Activated naive CD4-positive, alpha-beta T cell treated with anti-CD3 and anti-CD28 coated beads, Interleukin-2, amount 10 ng/mL, durations not matched to agents 7 days and 5 days (primary cell): ENCODE measurements at regions not wholly inside any gene's neighbourhood (a gene's known extent, or its start where the extent isn't known, plus 50 kb on each side); places are given as distances from the start of the nearest gene placed in this dataset.

Source experiments
- CTCF ChIA-PET: fragments of 350-600 bp; sonication (Branson Sonifier 250); formaldehyde crosslinking; loops from one replicate; lab custom pipeline; 2021; ENCODE audit warnings: antibody characterized with exemption; lab: Charles Lee
- DNase-seq: peaks from one replicate; pipeline ENCODE4 v3.0.0-alpha.2; 2020
- H3K27ac Mint-ChIP-seq: one replicate; pipeline ENCODE4 v1.8.0; 2021; ENCODE audit warnings: mild to moderate bottlenecking, moderate library complexity, mixed read lengths
- H3K27me3 Mint-ChIP-seq: one replicate; pipeline ENCODE4 v1.8.0; 2021; ENCODE audit warnings: mild to moderate bottlenecking, mixed read lengths
- H3K36me3 Mint-ChIP-seq: one replicate; pipeline ENCODE4 v1.8.0; 2021; ENCODE audit warnings: mixed read lengths
- H3K4me1 Mint-ChIP-seq: one replicate; pipeline ENCODE4 v1.8.0; 2021; ENCODE audit warnings: mixed read lengths
- H3K4me3 Mint-ChIP-seq: one replicate; pipeline ENCODE4 v1.8.0; 2021; ENCODE audit warnings: mild to moderate bottlenecking, moderate library complexity, mixed read lengths
- H3K9me3 Mint-ChIP-seq: one replicate; pipeline ENCODE4 v1.8.0; 2021; ENCODE audit warnings: mixed read lengths

DNA sequence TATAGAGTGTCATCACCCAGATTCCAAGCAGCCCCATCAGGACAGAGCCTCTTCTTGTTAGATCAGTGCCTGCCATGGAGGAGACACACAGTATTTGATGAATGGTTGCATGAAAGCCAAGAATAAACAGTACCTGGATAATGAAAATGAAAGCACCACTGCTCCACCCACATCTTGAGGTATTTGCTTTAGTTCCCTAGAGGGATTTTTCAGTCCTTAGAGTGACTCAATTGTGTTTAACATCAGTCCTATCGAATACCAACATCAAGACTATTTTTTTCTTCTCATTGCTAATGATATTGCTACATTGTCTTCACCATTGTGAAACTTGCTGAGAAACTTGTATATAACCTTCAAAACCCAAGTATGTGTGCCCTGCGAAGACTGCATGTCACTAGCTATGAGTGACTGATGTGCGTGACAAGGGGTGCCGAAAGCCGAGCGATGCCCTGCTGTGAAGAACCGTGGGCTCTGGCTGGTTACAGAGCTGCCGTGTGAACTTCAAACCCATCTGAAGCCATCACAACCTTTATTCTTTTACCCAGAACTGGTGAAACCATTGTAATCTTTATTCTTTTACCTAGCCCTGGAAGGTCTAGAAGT lies 211.3 kb upstream of the FAT1 start:
- no peak overlapping the region for H3K27ac Mint-ChIP-seq
- no peaks in the 10 kb centered on the region for H3K4me1 Mint-ChIP-seq
- H3K9me3 Mint-ChIP-seq: peaks cover 8% of the 10 kb centered on the region
- no peak for DNase-seq
- no peak overlapping the region for H3K4me3 Mint-ChIP-seq
- H3K36me3 Mint-ChIP-seq: no peaks in the 10 kb centered on the region
- CTCF ChIA-PET: no interaction called here
- H3K27me3 Mint-ChIP-seq: no peaks in the 10 kb centered on the region

DNA sequence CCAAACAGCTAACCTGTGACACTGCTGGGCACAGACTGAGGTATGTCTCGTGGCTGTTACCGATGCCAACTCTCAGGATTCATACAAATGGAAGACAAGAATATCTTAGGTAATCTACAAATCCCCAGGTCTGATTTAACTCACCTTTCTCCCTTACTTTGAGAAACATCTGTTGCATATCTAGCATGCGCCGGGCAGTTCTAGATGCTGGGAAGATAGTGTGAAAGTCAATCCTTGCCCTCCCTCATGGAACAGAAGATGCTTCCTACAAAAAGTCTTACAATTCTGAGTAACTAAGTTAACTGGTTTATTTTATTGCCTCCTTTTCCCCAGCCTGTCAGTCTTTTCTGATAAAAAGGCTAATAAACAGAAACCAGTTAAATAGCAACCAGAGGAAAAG lies 212.2 kb upstream of the FAT1 start:
- H3K36me3 Mint-ChIP-seq: no peaks in the 10 kb centered on the region
- no peak overlapping the region for H3K27ac Mint-ChIP-seq
- CTCF ChIA-PET: no interaction called here
- H3K27me3 Mint-ChIP-seq: no peaks in the 10 kb centered on the region
- peaks cover 6% of the 10 kb centered on the region for H3K9me3 Mint-ChIP-seq
- no peak for DNase-seq
- no peaks in the 10 kb centered on the region for H3K4me1 Mint-ChIP-seq
- H3K4me3 Mint-ChIP-seq: no peak overlapping the region

DNA sequence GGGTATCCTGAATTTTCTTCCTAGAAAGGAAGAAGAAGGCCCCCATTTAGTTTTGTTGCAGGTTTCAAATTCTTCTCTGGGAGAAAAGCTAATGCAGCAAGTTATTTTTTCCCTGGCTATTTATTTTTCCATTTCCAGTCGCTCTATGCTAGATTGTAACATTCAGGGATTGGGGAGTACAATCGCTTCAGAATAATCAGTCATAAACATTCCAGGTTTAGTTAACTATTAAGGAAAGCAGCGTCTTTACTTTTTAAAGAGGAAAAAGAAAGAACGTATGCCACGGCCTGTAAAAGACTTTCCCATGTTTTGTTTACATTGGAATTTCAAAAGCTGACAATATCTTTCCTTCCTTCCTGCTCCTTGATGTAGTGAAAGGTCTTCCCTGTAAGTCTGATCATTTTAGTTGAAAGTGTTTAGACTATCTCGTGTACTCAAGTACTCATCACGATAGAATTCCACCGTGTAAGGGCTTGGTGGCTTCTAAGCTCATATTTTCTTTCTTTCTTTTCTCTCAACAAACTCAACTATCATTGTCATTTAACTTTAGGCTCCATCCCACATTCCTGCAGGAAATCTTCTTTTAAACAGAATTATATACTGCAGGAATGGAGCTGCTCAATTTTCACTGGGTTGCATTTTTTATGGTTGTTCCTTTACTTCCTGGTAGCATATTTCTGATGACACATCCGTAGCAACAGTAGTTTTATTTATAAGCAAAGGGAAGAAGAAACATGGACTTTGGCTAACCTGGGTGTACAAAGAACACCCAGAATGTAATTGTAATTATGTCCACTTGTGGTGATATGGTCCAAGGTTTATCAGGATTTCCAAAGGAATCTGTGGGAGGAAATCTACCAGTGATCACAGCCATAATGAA lies 213.1 kb upstream of the FAT1 start:
- H3K9me3 Mint-ChIP-seq: peaks cover 4% of the 10 kb centered on the region
- CTCF ChIA-PET: no interaction called here
- no peak overlapping the region for H3K4me3 Mint-ChIP-seq
- no peak for DNase-seq
- H3K4me1 Mint-ChIP-seq: no peaks in the 10 kb centered on the region
- no peak overlapping the region for H3K27ac Mint-ChIP-seq
- H3K36me3 Mint-ChIP-seq: no peaks in the 10 kb centered on the region
- no peaks in the 10 kb centered on the region for H3K27me3 Mint-ChIP-seq

DNA sequence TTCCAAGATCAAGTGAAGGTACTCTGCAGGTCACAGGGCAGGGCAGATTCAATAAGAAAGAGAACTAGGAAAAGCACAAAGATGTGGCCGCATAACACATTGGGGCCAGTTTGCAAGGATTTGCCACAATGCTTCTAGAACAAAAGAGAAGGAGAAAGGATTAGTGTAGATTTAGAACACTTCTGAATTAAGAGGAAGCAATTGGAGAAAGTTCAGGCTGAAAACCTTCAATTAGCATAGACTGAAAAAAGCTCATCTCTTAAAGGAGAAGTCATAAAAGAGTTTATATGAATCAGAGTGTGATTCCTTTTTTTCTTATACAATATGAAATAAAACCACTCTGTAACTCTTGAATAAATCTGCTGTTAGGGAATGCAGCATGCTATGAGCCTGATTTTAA lies 215.6 kb upstream of the FAT1 start:
- Mint-ChIP-seq H3K4me3 (no peak overlapping the region), H3K9me3 (peaks cover 4% of the 10 kb centered on the region), H3K27ac (no peak overlapping the region), H3K36me3 (no peaks in the 10 kb centered on the region), H3K4me1 (no peaks in the 10 kb centered on the region), H3K27me3 (no peaks in the 10 kb centered on the region)
- no peak for DNase-seq
- CTCF ChIA-PET: no interaction called here

DNA sequence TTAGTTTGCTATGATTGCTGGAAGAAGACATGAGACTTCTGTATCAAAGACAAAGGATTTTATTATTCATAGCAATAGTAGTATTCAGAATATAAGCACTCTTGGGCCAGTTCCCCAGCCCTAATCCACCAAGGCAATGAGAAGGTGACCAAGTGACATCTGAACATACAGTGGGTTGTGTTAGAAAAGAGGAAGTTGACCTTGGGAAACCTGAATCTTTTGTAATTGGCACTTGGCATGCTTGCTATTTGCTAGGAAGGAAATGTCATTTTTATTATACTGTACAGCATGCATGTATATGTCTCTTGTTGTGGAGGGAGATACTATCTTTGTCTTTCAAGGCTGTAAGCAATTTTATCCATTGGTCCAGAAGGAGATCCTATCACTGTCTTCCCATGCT lies 216.1 kb upstream of the FAT1 start:
- H3K27me3 Mint-ChIP-seq: no peaks in the 10 kb centered on the region
- no peak overlapping the region for H3K4me3 Mint-ChIP-seq
- no peak for DNase-seq
- H3K27ac Mint-ChIP-seq: no peak overlapping the region
- peaks cover 5% of the 10 kb centered on the region for H3K9me3 Mint-ChIP-seq
- CTCF ChIA-PET: no interaction called here
- H3K4me1 Mint-ChIP-seq: no peaks in the 10 kb centered on the region
- no peaks in the 10 kb centered on the region for H3K36me3 Mint-ChIP-seq

DNA sequence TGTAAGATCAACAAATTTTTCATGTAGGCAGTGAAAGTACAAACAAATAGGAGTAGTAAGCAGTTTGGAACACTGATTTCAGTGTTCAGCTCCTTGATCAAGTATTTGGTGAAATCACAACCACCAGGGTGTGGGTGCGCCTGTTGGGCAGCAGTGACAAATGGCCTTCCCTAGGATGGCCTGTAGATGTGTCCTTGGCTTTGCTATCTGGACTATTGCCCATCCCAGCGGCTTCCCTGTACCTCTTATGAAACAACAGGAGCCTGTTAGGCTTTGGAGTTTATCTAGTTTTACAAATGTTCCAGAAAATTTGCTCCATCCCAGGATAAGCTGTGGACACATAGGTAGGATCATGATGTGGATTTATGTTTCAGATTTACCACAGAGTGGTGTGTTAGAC lies 216.8 kb upstream of the FAT1 start:
- Mint-ChIP-seq H3K4me1 (no peaks in the 10 kb centered on the region), H3K4me3 (no peak overlapping the region), H3K9me3 (peaks cover 5% of the 10 kb centered on the region), H3K27ac (no peak overlapping the region), H3K27me3 (no peaks in the 10 kb centered on the region), H3K36me3 (no peaks in the 10 kb centered on the region)
- DNase-seq: no peak
- CTCF ChIA-PET: no interaction called here

DNA sequence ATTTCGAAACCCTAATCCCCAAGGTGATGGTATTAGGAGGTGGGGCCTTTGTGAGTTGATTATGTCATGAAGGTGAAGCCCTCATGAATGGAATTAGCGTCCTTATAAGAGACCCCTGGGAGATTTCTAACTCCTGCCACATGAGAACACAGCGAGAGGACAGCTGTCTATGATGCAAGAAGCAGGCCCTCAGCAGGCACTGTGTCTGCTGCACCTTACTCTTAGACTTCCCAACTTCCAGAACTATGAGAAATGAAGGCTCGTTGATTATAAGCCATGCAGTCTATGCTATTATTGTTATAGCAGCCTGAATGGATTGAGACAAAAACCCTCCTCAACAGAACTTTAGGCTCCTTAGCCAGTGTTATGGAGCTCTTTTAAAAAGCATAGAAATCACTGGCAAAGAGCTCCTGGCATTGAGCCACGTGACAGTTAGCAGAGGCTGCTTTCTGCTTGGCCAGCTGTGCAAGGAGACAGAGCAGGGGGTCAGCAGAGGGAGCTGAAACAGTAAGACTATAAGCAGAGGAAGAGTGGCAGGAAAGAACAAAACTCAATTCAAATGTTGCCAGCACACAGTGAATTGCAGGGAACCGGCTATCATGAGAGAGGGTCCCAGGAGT lies 219.2 kb upstream of the FAT1 start:
- Mint-ChIP-seq H3K27me3 (no peaks in the 10 kb centered on the region), H3K36me3 (no peaks in the 10 kb centered on the region), H3K4me3 (no peak overlapping the region), H3K27ac (no peak overlapping the region), H3K4me1 (no peaks in the 10 kb centered on the region), H3K9me3 (peaks cover 12% of the 10 kb centered on the region)
- CTCF ChIA-PET: no interaction called here
- no peak for DNase-seq

DNA sequence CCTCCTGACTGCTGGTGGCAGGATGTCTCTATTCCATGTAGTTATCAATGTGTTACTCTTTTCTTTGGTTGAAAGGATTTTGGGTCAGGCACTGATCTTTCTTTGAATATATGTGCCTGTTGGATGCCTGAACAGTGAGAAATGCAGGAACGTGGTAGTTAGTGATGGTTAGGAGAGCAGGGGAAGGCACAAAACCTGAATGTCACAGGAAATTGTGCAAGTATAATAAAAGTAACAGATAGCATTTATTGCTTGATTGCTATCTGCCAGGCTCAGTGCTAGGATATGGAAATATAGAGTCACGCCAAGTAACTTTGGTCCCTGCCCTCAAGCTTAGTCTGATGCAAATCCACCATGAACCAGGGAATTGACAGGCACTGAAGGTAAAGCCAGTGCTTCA lies 219.8 kb upstream of the FAT1 start:
- H3K27me3 Mint-ChIP-seq: no peaks in the 10 kb centered on the region
- CTCF ChIA-PET: no interaction called here
- no peak overlapping the region for H3K27ac Mint-ChIP-seq
- H3K9me3 Mint-ChIP-seq: peaks cover 12% of the 10 kb centered on the region
- no peaks in the 10 kb centered on the region for H3K4me1 Mint-ChIP-seq
- H3K36me3 Mint-ChIP-seq: no peaks in the 10 kb centered on the region
- DNase-seq: no peak
- H3K4me3 Mint-ChIP-seq: no peak overlapping the region

DNA sequence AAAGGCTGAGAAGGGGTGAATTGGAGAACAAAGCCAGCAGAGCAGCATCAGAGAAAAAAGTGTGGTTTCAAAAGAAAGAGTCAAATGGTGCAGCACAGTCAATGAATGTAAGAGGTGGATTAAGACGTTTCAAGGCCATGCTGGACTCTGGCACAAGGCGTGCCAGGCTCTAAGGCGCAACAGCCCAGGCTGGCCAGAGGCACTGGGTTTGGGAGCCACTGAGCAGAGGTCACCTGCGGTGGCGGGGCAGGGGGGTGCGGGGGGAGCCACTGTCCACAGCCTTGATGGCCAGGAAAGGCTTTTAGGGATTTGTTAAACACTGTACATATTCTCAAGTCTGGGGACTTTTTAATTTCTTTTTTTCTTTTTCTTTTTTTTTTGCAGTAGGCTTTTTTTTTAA lies 222.5 kb upstream of the FAT1 start:
- CTCF ChIA-PET: no interaction called here
- H3K27me3 Mint-ChIP-seq: no peaks in the 10 kb centered on the region
- H3K36me3 Mint-ChIP-seq: no peaks in the 10 kb centered on the region
- no peaks in the 10 kb centered on the region for H3K4me1 Mint-ChIP-seq
- DNase-seq: no peak
- H3K4me3 Mint-ChIP-seq: no peak overlapping the region
- H3K9me3 Mint-ChIP-seq: peaks cover 12% of the 10 kb centered on the region
- no peak overlapping the region for H3K27ac Mint-ChIP-seq

DNA sequence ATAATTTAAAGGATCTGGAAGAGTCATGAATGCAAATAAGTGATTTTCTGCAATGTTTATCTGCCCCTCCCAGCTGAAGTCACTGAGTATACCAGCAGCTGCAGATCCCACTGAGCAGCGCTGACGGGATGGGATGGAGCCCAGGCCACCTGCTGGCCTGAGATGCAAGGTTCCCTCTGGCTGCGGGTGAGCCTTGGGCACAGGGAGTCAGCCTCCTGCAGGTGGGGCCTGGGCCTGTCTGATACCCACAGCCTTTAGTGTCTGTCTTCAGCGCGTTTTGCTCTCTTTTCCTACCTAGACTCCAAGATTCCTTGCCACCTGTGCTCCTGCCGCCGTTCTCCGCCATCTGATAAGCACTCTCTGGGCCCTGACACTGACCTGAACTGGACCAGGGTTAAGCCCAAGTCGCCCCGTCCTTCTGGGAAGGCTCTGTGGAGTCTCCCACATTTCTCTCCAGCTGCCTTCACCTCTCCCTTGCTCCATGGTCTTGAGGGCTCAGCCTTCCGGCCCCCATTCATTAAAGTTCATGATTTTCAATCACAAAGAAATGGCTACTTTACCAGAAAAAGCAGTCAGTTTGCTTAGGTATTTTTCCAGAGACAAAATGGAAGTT lies 223.1 kb upstream of the FAT1 start:
- H3K27me3 Mint-ChIP-seq: no peaks in the 10 kb centered on the region
- CTCF ChIA-PET: no interaction called here
- no peak for DNase-seq

DNA sequence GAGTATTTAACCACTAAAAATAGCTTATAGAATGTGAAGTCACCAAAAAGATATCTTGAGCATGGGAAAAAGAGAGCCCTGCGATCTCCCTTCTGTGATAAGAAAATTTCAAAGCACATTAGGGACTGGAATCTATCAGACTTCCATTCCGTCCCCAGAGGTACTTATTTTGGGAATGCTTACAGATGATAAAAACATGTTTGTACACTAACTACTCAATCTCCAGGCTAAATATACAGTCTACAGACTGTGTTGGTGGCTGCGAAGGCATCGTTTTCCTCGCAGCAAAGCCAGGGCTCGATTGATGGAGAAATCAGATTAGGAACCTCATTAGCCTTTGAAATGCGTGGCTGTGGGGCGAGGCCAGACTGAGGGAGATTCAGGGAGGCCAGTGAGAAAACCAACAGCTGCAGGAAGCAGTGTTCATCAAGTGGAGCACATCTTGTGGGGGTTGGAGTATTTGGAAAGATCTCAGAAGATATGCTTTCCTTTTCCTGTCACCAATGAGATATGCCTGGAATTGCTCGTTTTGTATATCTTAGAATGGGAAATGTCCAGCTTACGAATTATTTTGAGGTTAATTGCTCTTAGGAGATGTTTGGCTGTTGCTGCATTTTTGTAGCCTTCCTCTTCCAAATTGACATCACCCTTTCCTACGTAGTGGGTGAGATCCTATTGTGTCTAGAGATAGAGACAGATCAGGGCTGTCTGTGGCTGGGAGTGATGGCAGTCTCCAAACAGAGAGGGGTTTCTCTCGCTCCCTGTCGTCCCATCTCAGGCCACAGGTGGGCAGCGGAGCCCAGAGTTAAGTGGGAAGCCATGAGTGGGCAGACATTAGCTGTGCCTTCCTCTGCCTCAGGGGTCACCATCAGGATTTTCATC lies 224.9 kb upstream of the FAT1 start:
- Mint-ChIP-seq H3K36me3 (no peaks in the 10 kb centered on the region), H3K27ac (no peak overlapping the region), H3K27me3 (no peaks in the 10 kb centered on the region), H3K9me3 (peaks cover 10% of the 10 kb centered on the region), H3K4me3 (no peak overlapping the region), H3K4me1 (no peaks in the 10 kb centered on the region)
- CTCF ChIA-PET: no interaction called here
- no peak for DNase-seq

More for the DNA sequence above, 223.1 kb upstream of the FAT1 start:
- H3K9me3 Mint-ChIP-seq: peaks cover 12% of the 10 kb centered on the region
- no peaks in the 10 kb centered on the region for H3K36me3 Mint-ChIP-seq
- H3K4me1 Mint-ChIP-seq: no peaks in the 10 kb centered on the region
- no peak overlapping the region for H3K4me3 Mint-ChIP-seq
- no peak overlapping the region for H3K27ac Mint-ChIP-seq

DNA sequence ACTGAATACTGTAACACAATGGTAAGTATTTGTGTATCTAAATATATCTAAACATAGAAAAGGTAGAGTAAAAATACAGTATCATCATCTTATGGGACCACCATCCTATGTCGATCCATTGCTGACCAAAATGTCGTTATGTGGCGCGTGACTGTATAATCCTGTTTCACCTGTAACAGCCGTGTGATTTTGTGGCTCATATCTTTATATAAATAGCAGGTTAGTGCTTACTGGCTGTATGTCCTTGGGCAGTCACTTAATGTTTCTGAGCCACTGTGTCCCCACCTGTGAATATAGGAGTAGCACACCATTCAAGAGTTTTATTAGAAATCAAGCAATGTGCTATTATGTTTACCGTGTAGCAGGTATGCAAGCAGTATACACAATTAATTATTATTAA lies 226.2 kb upstream of the FAT1 start:
- H3K27ac Mint-ChIP-seq: no peak overlapping the region
- no peak overlapping the region for H3K4me3 Mint-ChIP-seq
- CTCF ChIA-PET: no interaction called here
- no peaks in the 10 kb centered on the region for H3K36me3 Mint-ChIP-seq
- H3K9me3 Mint-ChIP-seq: peaks cover 7% of the 10 kb centered on the region
- H3K4me1 Mint-ChIP-seq: no peaks in the 10 kb centered on the region
- H3K27me3 Mint-ChIP-seq: no peaks in the 10 kb centered on the region
- no peak for DNase-seq

DNA sequence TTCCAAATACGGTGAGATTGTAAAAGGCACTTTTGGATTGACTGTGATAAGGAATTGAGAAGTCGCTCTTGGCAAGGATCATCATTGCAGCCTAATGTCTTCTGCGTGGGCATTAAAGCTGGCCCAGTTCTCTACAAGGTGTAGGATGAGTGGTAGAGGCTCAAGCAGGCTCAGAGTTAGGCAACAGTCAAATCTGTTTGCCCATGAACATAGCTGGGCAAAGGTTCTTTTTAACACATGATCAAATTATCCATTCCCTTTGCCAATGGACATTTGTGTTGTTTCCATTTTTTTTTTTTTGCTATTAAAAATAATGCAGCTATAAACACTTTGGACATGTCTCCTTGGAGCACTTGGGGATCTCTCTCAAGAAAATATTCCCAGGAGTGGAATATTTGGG lies 229.1 kb upstream of the FAT1 start:
- H3K27me3 Mint-ChIP-seq: no peaks in the 10 kb centered on the region
- H3K36me3 Mint-ChIP-seq: no peaks in the 10 kb centered on the region
- H3K4me3 Mint-ChIP-seq: no peak overlapping the region
- no peaks in the 10 kb centered on the region for H3K4me1 Mint-ChIP-seq
- no peaks in the 10 kb centered on the region for H3K9me3 Mint-ChIP-seq
- DNase-seq: no peak
- H3K27ac Mint-ChIP-seq: no peak overlapping the region
- CTCF ChIA-PET: no interaction called here
